H1 (cell line): ENCODE measurements at regions not wholly inside any gene's neighbourhood (a gene's known extent, or its start where the extent isn't known, plus 50 kb on each side); places are given as distances from the start of the nearest gene placed in this dataset.

Source experiments
- CTCF ChIA-PET: fragments of 300-600 bp; sonication (Branson Sonifier 250); formaldehyde crosslinking; loops from one replicate; lab custom pipeline; 2021; ENCODE audit not compliant: partially characterized antibody; lab: Charles Lee
- POLR2A ChIA-PET: fragments of 300-600 bp; sonication (Branson Sonifier 250); formaldehyde crosslinking; loops from one replicate; lab custom pipeline; 2021; ENCODE audit warnings: inconsistent platforms; ENCODE audit not compliant: partially characterized antibody; lab: Charles Lee
- DNase-seq, 2 experiments: peaks; one replicate each; pipeline versions ENCODE4 v3.0.0 to v3.0.0-alpha.2; 2010 to 2022; ENCODE audit warnings: low spot score in 2 of 2, low read depth in 1 of 2, mixed read lengths in 1 of 2
- FAIRE-seq: peaks from 2 replicates; lab custom pipeline; 2011; peaks lifted over from hg19 to GRCh38; lab: Jason Lieb, UNC
- H2AFZ ChIP-seq: 2 replicates; pipeline ENCODE4 v1.8.1; 2012; ENCODE audit warnings: low read length, inconsistent platforms
- H2AK5ac ChIP-seq: 2 replicates; pipeline ENCODE4 v1.6.1; 2013; ENCODE audit warnings: low read depth, low read length
- H2BK120ac ChIP-seq: replicated peaks from 2 replicates; pipeline ENCODE3; 2013; ENCODE audit warnings: low read depth, low read length, inconsistent platforms
- H2BK12ac ChIP-seq: 2 replicates; pipeline ENCODE4 v1.6.1; 2013; ENCODE audit warnings: low read depth, low read length
- H2BK15ac ChIP-seq: 2 replicates; pipeline ENCODE4 v1.6.1; 2013; ENCODE audit warnings: low read length
- H2BK20ac ChIP-seq: 2 replicates; pipeline ENCODE4 v1.6.1; 2013; ENCODE audit warnings: low read length
- H2BK5ac ChIP-seq: 2 replicates; pipeline ENCODE4 v1.6.1; 2013; ENCODE audit warnings: low read depth, low read length
- H3K14ac ChIP-seq: 2 replicates; pipeline ENCODE4 v1.6.1; 2013; ENCODE audit warnings: inconsistent platforms; ENCODE audit not compliant: insufficient read length
- H3K18ac ChIP-seq: 2 replicates; pipeline ENCODE4 v1.6.1; 2013; ENCODE audit warnings: low read length; ENCODE audit errors: extremely low read depth
- H3K23ac ChIP-seq: 2 replicates; pipeline ENCODE4 v1.6.1; 2013; ENCODE audit warnings: inconsistent platforms; ENCODE audit not compliant: insufficient read length
- H3K23me2 ChIP-seq: 2 replicates; pipeline ENCODE4 v1.6.1; 2013; ENCODE audit warnings: low read depth, low read length
- H3K27ac ChIP-seq: 2 replicates; pipeline ENCODE4 v1.6.1; 2011; ENCODE audit warnings: low read depth, low read length, inconsistent platforms
- H3K27me3 ChIP-seq, 4 experiments: replicated peaks in 1 of 4; 1 replicate in 1 of 4; 2 replicates in 3 of 4; pipeline versions ENCODE4 v1.6.1 to v1.8.1; 2011 to 2013; ENCODE audit warnings: low read length in 3 of 4, mild to moderate bottlenecking in 3 of 4, inconsistent platforms in 2 of 4, mixed read lengths in 2 of 4, moderate library complexity in 1 of 4; ENCODE audit not compliant: control insufficient read depth in 3 of 4, insufficient read depth in 3 of 4; ENCODE audit errors: extremely low read depth in 1 of 4
- H3K36me3 ChIP-seq, 4 experiments: 2 replicates each; pipeline versions ENCODE4 v1.6.1 to v1.8.1; 2011 to 2013; ENCODE audit warnings: mild to moderate bottlenecking in 4 of 4, low read length in 3 of 4, moderate library complexity in 2 of 4, control low read depth in 1 of 4, inconsistent platforms in 1 of 4; ENCODE audit not compliant: insufficient read depth in 4 of 4, control insufficient read depth in 2 of 4
- H3K4ac ChIP-seq: replicated peaks from 2 replicates; pipeline ENCODE3; 2013; ENCODE audit warnings: low read length, low read depth, mixed read lengths, inconsistent platforms; ENCODE audit not compliant: insufficient read length
- H3K4me1 ChIP-seq, 4 experiments: replicated peaks in 1 of 4; 1 replicate in 1 of 4; 2 replicates in 3 of 4; pipeline versions ENCODE4 v1.6.1 to v1.8.1; 2011 to 2013; ENCODE audit warnings: low read length in 3 of 4, inconsistent platforms in 2 of 4, mixed read lengths in 1 of 4; ENCODE audit not compliant: insufficient read depth in 4 of 4, control insufficient read depth in 3 of 4
- H3K4me2 ChIP-seq, 2 experiments: 2 replicates each; pipeline versions ENCODE4 v1.6.1 to v1.8.1; 2011 to 2013; ENCODE audit warnings: low read depth in 2 of 2, low read length in 2 of 2, control low read depth in 1 of 2, inconsistent platforms in 1 of 2, mild to moderate bottlenecking in 1 of 2; ENCODE audit not compliant: insufficient read depth in 1 of 2
- H3K4me3 ChIP-seq, 4 experiments: fragments of 200-600, 300-600 bp in 1 of 4; sonication (generic), shearing (Covaris generic), sonication (Bioruptor Twin) in 1 of 4; 2 replicates each; pipeline versions ENCODE4 v1.5.1 to v1.8.1; 2011 to 2016; ENCODE audit warnings: low read length in 4 of 4, low read depth in 3 of 4, control low read depth in 2 of 4, inconsistent platforms in 2 of 4, mild to moderate bottlenecking in 2 of 4, mixed read lengths in 1 of 4, moderate library complexity in 1 of 4; ENCODE audit not compliant: insufficient read depth in 2 of 4; ENCODE audit errors: extremely low read depth in 1 of 4
- H3K56ac ChIP-seq: replicated peaks from 2 replicates; pipeline ENCODE3; 2013; ENCODE audit warnings: low read depth, mild to moderate bottlenecking, mixed read lengths, low read length, inconsistent platforms; ENCODE audit not compliant: insufficient read length
- H3K79me1 ChIP-seq: 2 replicates; pipeline ENCODE4 v1.6.1; 2013; ENCODE audit warnings: low read depth, low read length, control low read depth
- H3K79me2 ChIP-seq, 2 experiments: 2 replicates each; pipeline versions ENCODE4 v1.6.1 to v1.8.1; 2012 to 2013; ENCODE audit warnings: low read length in 2 of 2, mild to moderate bottlenecking in 2 of 2, inconsistent platforms in 1 of 2; ENCODE audit not compliant: insufficient read depth in 2 of 2, control insufficient read depth in 1 of 2
- H3K9ac ChIP-seq, 4 experiments: replicated peaks in 1 of 4; 1 replicate in 1 of 4; 2 replicates in 3 of 4; pipeline versions ENCODE4 v1.6.1 to v1.8.1; 2011 to 2013; ENCODE audit warnings: low read depth in 3 of 4, low read length in 3 of 4, control low read depth in 2 of 4, mild to moderate bottlenecking in 2 of 4, moderate library complexity in 2 of 4, inconsistent platforms in 1 of 4; ENCODE audit errors: extremely low read depth in 1 of 4
- H3K9me3 ChIP-seq, 2 experiments: 2 replicates each; pipeline versions ENCODE4 v1.6.1 to v1.8.1; 2012 to 2013; ENCODE audit warnings: mild to moderate bottlenecking in 2 of 2, moderate library complexity in 2 of 2, control low read depth in 1 of 2, inconsistent platforms in 1 of 2, low read depth in 1 of 2, low read length in 1 of 2, mixed read lengths in 1 of 2; ENCODE audit not compliant: insufficient read depth in 2 of 2
- H4K20me1 ChIP-seq, 2 experiments: replicated peaks in 1 of 2; 2 replicates each; pipeline versions ENCODE3 to v1.8.1; 2011 to 2013; ENCODE audit warnings: inconsistent platforms in 2 of 2, low read length in 2 of 2, mild to moderate bottlenecking in 1 of 2; ENCODE audit not compliant: insufficient read depth in 2 of 2, control insufficient read depth in 1 of 2
- H4K5ac ChIP-seq: 2 replicates; pipeline ENCODE4 v1.6.1; 2013; ENCODE audit warnings: low read length, low read depth, mixed read lengths, inconsistent platforms; ENCODE audit not compliant: insufficient read length
- H4K8ac ChIP-seq: 2 replicates; pipeline ENCODE4 v1.8.0; 2013; ENCODE audit warnings: mild to moderate bottlenecking, moderate library complexity, low read length, inconsistent platforms; ENCODE audit not compliant: insufficient read depth; ENCODE audit errors: extremely low read depth
- H4K91ac ChIP-seq: replicated peaks from 2 replicates; pipeline ENCODE3; 2013; ENCODE audit warnings: low read length, mixed read lengths, inconsistent platforms; ENCODE audit not compliant: insufficient read length
- BCL11A ChIP-seq, 2 experiments: IDR thresholded peaks; one replicate each; pipeline ENCODE4 v1.6.1; 2011; ENCODE audit warnings: low read depth in 2 of 2, low read length in 2 of 2, mild to moderate bottlenecking in 2 of 2
- EGR1 ChIP-seq: IDR thresholded peaks from 2 replicates; pipeline ENCODE4 v1.6.1; 2011; ENCODE audit warnings: low read depth, low read length, borderline replicate concordance
- KDM4A ChIP-seq: IDR thresholded peaks from one replicate; pipeline ENCODE4 v1.7.1; 2012; ENCODE audit warnings: low read depth, mild to moderate bottlenecking, moderate library complexity, low read length, inconsistent platforms; ENCODE audit not compliant: severe bottlenecking
- NRF1 ChIP-seq: IDR thresholded peaks from 2 replicates; pipeline ENCODE4 v1.6.1; 2011; ENCODE audit warnings: mild to moderate bottlenecking, low read depth, low read length, improper control_type of control experiment
- RNF2 ChIP-seq: fragments of 200-900, 300-1000 bp; sonication (generic); IDR thresholded peaks from 2 replicates; pipeline ENCODE4 v1.7.1; 2016; ENCODE audit warnings: borderline replicate concordance, low read depth, mild to moderate bottlenecking, antibody characterized with exemption, low read length; ENCODE audit not compliant: poor library complexity, severe bottlenecking; ENCODE audit errors: missing control alignments
- SAP30 ChIP-seq: fragments of 300-600 bp; sonication (generic); IDR thresholded peaks from 2 replicates; pipeline ENCODE4 v1.7.1; 2012; ENCODE audit warnings: low read length, moderate library complexity, mild to moderate bottlenecking, inconsistent platforms; ENCODE audit not compliant: insufficient read depth, insufficient replicate concordance
- TAF1 ChIP-seq: IDR thresholded peaks from 2 replicates; pipeline ENCODE4 v1.6.1; 2011; ENCODE audit warnings: mild to moderate bottlenecking, low read depth, low read length
- WGBS, 2 experiments: shearing (Covaris generic) in 1 of 2; methylation state at CpG; one replicate each; pipeline versions ENCODE4 v1.1.6 to v1.1.7; 2013 to 2015; ENCODE audit warnings: low lambda C conversion rate in 2 of 2, mixed read lengths in 2 of 2, inconsistent platforms in 1 of 2, low coverage in 1 of 2, missing lambda C conversion rate in 1 of 2; ENCODE audit not compliant: insufficient replicate concordance in 2 of 2, insufficient coverage in 1 of 2, insufficient read length in 1 of 2; ENCODE audit errors: extremely low coverage in 1 of 2, missing lambda C conversion rate in 1 of 2; 5-methylcytosine and 5-hydroxymethylcytosine counted together
- TF ChIP-seq, protein P1 (sequence below): IDR thresholded peaks from 2 replicates; pipeline ENCODE4 v1.6.1; 2011; ENCODE audit warnings: low read length, improper control_type of control experiment

DNA sequence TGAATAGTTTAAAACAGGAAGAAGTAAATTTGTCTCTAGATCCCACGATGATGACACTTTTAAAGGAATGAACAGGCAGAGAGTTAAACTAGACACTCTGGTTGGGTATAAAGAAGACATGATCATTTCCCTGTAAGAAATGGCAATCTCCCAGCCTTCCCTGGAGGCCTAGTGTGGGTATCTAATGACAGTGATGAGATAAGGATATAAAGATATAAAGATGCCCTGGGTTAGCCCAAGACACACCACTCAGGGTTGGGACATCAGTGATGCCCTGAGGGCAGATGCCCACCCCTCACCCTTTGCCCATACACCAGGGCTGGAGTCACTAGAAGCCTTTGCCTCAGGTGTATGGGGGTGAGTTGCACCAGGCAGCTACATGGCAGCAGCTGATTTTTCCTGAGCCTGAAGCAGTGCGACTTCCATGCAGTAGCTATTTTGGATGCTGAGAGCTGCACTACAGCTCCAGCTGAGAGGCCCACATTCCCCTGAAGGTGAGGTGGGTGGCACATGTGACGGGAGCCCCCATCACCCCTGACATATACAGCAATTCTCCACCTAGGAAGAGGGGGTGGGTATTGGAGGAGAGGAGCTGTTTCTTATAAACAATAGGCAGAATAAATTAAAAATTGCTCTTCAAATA, 177.5 kb downstream of the NDFIP2 start:
- H4K91ac ChIP-seq, result no peak overlapping the region
- no peak overlapping the region for H2BK15ac ChIP-seq
- H3K18ac ChIP-seq, result no peak overlapping the region
- peaks cover 0 to 1% (median 0%) of the 10 kb centered on the region in 4 experiments; a peak in 1 of 7 replicates for H3K27me3 ChIP-seq
- no peak overlapping the region; the same call in 1 of the 2 replicates for H4K8ac ChIP-seq
- WGBS, 2 experiments, result 80% methylated on average over 3 of the region's 3 CpGs; no CpG with 5 or more reads in 1 of the 2 experiments
- CTCF ChIA-PET, result interaction anchor here (0.6 to 1.7 kb wide), 7 partner anchors 9 to 114 kb away, joined by 3 to 10 read pairs (median 3); no protein-coding TSS in a partner anchor
- no peaks in the 10 kb centered on the region for H3K23me2 ChIP-seq
- no peak overlapping the region for H2BK5ac ChIP-seq
- DNase-seq (no peak), FAIRE-seq (no peak)
- no peak overlapping the region; the same call in 1 of the 2 replicates for H2AFZ ChIP-seq
- no peak overlapping the region for H2AK5ac ChIP-seq
- no peak overlapping the region for H3K56ac ChIP-seq
- H3K27ac ChIP-seq, result no peak overlapping the region
- no peak for TF ChIP-seq BCL11A (IDR thresholded peaks at IDR 0.05; ENCODE audit: low read depth in 2 of 2, low read length in 2 of 2)
- TF ChIP-seq NRF1, result no peak
- no peak for TF ChIP-seq SAP30
- TF ChIP-seq KDM4A, result no peak
- TF ChIP-seq EGR1, result no peak
- TF ChIP-seq TAF1, result no peak
- no peak for TF ChIP-seq RNF2
- TF ChIP-seq, protein P1, sequence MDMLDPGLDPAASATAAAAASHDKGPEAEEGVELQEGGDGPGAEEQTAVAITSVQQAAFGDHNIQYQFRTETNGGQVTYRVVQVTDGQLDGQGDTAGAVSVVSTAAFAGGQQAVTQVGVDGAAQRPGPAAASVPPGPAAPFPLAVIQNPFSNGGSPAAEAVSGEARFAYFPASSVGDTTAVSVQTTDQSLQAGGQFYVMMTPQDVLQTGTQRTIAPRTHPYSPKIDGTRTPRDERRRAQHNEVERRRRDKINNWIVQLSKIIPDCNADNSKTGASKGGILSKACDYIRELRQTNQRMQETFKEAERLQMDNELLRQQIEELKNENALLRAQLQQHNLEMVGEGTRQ, result no peak
- peak overlapping the region; percentile 21 for H4K5ac ChIP-seq
- peaks cover 0 to 5% (median 2%) of the 10 kb centered on the region in 4 experiments; a peak in 3 of 7 replicates for H3K4me1 ChIP-seq
- H3K4ac ChIP-seq, result no peak overlapping the region
- H4K20me1 ChIP-seq, result no peaks in the 10 kb centered on the region
- no peaks in the 10 kb centered on the region for H3K79me2 ChIP-seq
- H3K23ac ChIP-seq, result no peak overlapping the region
- no peaks in the 10 kb centered on the region for H3K36me3 ChIP-seq
- no peak overlapping the region for H2BK12ac ChIP-seq
- no peak overlapping the region for H2BK120ac ChIP-seq
- H3K4me3 ChIP-seq, result no peak overlapping the region
- no peak overlapping the region for H3K4me2 ChIP-seq
- H2BK20ac ChIP-seq, result no peak overlapping the region
- POLR2A ChIA-PET, result no interaction called here
- H3K9ac ChIP-seq, result no peak overlapping the region
- H3K79me1 ChIP-seq, result no peaks in the 10 kb centered on the region
- H3K14ac ChIP-seq, result no peak overlapping the region
- no peaks in the 10 kb centered on the region for H3K9me3 ChIP-seq
